ENCODE measurements at regions not wholly inside any gene's neighbourhood (a gene's known extent, or its start where the extent isn't known, plus 50 kb on each side); places are given as distances from the start of the nearest gene placed in this dataset.

DNA sequence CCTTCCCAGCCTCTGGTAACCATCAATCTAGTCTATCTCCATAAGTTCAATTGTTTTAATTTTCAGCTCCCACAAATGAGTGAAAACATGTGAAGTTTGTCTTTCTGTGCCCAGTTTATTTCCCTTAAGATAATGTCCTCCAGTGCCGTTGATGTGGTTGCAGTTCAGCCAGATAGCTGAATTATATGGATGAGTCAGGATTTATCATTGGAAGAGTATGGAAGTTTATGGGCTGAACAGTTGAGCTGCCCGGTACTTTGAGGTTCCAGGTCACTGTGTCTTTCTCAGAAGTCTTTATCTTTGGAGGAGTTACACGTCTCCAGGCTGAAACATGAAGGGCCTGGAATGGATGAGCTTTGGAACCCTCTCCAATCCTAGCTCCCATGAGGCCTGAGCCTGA lies 120.1 kb downstream of the ASCL4 start:
- TF ChIP-seq, protein P1, sequence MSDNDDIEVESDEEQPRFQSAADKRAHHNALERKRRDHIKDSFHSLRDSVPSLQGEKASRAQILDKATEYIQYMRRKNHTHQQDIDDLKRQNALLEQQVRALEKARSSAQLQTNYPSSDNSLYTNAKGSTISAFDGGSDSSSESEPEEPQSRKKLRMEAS (IDR thresholded peaks at IDR 0.05; ENCODE audit: low read depth), result no peak
- TF ChIP-seq, protein P2, sequence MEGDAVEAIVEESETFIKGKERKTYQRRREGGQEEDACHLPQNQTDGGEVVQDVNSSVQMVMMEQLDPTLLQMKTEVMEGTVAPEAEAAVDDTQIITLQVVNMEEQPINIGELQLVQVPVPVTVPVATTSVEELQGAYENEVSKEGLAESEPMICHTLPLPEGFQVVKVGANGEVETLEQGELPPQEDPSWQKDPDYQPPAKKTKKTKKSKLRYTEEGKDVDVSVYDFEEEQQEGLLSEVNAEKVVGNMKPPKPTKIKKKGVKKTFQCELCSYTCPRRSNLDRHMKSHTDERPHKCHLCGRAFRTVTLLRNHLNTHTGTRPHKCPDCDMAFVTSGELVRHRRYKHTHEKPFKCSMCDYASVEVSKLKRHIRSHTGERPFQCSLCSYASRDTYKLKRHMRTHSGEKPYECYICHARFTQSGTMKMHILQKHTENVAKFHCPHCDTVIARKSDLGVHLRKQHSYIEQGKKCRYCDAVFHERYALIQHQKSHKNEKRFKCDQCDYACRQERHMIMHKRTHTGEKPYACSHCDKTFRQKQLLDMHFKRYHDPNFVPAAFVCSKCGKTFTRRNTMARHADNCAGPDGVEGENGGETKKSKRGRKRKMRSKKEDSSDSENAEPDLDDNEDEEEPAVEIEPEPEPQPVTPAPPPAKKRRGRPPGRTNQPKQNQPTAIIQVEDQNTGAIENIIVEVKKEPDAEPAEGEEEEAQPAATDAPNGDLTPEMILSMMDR (IDR thresholded peaks at IDR 0.05), result no peak
- TF ChIP-seq, protein P3, sequence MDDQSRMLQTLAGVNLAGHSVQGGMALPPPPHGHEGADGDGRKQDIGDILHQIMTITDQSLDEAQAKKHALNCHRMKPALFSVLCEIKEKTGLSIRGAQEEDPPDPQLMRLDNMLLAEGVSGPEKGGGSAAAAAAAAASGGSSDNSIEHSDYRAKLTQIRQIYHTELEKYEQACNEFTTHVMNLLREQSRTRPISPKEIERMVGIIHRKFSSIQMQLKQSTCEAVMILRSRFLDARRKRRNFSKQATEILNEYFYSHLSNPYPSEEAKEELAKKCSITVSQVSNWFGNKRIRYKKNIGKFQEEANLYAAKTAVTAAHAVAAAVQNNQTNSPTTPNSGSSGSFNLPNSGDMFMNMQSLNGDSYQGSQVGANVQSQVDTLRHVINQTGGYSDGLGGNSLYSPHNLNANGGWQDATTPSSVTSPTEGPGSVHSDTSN (IDR thresholded peaks at IDR 0.05), result no peak
- TF ChIP-seq, protein P4, sequence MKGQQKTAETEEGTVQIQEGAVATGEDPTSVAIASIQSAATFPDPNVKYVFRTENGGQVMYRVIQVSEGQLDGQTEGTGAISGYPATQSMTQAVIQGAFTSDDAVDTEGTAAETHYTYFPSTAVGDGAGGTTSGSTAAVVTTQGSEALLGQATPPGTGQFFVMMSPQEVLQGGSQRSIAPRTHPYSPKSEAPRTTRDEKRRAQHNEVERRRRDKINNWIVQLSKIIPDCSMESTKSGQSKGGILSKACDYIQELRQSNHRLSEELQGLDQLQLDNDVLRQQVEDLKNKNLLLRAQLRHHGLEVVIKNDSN (IDR thresholded peaks at IDR 0.05; ENCODE audit: borderline replicate concordance, low read depth), result no peak
- TF ChIP-seq, protein P5, sequence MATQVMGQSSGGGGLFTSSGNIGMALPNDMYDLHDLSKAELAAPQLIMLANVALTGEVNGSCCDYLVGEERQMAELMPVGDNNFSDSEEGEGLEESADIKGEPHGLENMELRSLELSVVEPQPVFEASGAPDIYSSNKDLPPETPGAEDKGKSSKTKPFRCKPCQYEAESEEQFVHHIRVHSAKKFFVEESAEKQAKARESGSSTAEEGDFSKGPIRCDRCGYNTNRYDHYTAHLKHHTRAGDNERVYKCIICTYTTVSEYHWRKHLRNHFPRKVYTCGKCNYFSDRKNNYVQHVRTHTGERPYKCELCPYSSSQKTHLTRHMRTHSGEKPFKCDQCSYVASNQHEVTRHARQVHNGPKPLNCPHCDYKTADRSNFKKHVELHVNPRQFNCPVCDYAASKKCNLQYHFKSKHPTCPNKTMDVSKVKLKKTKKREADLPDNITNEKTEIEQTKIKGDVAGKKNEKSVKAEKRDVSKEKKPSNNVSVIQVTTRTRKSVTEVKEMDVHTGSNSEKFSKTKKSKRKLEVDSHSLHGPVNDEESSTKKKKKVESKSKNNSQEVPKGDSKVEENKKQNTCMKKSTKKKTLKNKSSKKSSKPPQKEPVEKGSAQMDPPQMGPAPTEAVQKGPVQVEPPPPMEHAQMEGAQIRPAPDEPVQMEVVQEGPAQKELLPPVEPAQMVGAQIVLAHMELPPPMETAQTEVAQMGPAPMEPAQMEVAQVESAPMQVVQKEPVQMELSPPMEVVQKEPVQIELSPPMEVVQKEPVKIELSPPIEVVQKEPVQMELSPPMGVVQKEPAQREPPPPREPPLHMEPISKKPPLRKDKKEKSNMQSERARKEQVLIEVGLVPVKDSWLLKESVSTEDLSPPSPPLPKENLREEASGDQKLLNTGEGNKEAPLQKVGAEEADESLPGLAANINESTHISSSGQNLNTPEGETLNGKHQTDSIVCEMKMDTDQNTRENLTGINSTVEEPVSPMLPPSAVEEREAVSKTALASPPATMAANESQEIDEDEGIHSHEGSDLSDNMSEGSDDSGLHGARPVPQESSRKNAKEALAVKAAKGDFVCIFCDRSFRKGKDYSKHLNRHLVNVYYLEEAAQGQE (IDR thresholded peaks at IDR 0.05; ENCODE audit: low read depth, low read length), result no peak
- no peak for TF ChIP-seq POLR2AphosphoS5 (IDR thresholded peaks at IDR 0.05; ENCODE audit: low read depth, low read length)
- no peak for TF ChIP-seq TAF1 (IDR thresholded peaks at IDR 0.05; ENCODE audit: borderline replicate concordance, low read depth, low read length)
- TF ChIP-seq SIN3A (IDR thresholded peaks at IDR 0.05; ENCODE audit: borderline replicate concordance, low read depth, low read length), result no peak
- no peak for TF ChIP-seq EP300 (IDR thresholded peaks at IDR 0.05; ENCODE audit: borderline replicate concordance in 1 of 2, low read depth in 1 of 2, low read length in 1 of 2)

All from SK-N-SH (cell line).